IMR-90 (cell line): ENCODE measurements at regions not wholly inside any gene's neighbourhood (a gene's known extent, or its start where the extent isn't known, plus 50 kb on each side); places are given as distances from the start of the nearest gene placed in this dataset.

Source experiments
- BHLHE40 ChIP-seq: fragments of 150-350 bp; IDR thresholded peaks from 2 replicates; pipeline ENCODE4 v1.6.1; 2016; ENCODE audit warnings: mild to moderate bottlenecking, low read depth, low read length
- CEBPB ChIP-seq: IDR thresholded peaks from 2 replicates; pipeline ENCODE4 v1.6.1; 2012; ENCODE audit warnings: low read depth, low read length, improper control_type of control experiment
- CHD1 ChIP-seq: IDR thresholded peaks from 2 replicates; pipeline ENCODE4 v1.6.1; 2012; ENCODE audit warnings: low read depth, low read length, improper control_type of control experiment
- CTCF ChIP-seq: conservative IDR thresholded peaks from 2 replicates; pipeline ENCODE4 v1.5.1; 2012; ENCODE audit warnings: mild to moderate bottlenecking, low read depth, low read length, improper control_type of control experiment
- FOS ChIP-seq: fragments of 150-350 bp; IDR thresholded peaks from 2 replicates; pipeline ENCODE4 v1.6.1; 2016; ENCODE audit warnings: low read depth, low read length
- MAFK ChIP-seq: IDR thresholded peaks from 2 replicates; pipeline ENCODE4 v1.6.1; 2012; ENCODE audit warnings: low read depth, low read length, improper control_type of control experiment
- POLR2A ChIP-seq: IDR thresholded peaks from 2 replicates; pipeline ENCODE4 v1.6.1; 2012; ENCODE audit warnings: mild to moderate bottlenecking, low read depth, low read length
- RAD21 ChIP-seq: IDR thresholded peaks from 2 replicates; pipeline ENCODE4 v1.6.1; 2012; ENCODE audit warnings: low read length, improper control_type of control experiment
- RCOR1 ChIP-seq: IDR thresholded peaks from 2 replicates; pipeline ENCODE4 v1.6.1; 2012; ENCODE audit warnings: mild to moderate bottlenecking, low read length, improper control_type of control experiment; ENCODE audit not compliant: insufficient replicate concordance
- RFX5 ChIP-seq: IDR thresholded peaks from 2 replicates; pipeline ENCODE4 v1.8.0; 2012; ENCODE audit warnings: low read depth, mild to moderate bottlenecking, low read length, moderate library complexity
- TF ChIP-seq, protein P1 (sequence below): fragments of 150-350 bp; IDR thresholded peaks from 2 replicates; pipeline ENCODE4 v1.6.1; 2016; ENCODE audit warnings: low read depth, mild to moderate bottlenecking, low read length, moderate library complexity, borderline replicate concordance

DNA sequence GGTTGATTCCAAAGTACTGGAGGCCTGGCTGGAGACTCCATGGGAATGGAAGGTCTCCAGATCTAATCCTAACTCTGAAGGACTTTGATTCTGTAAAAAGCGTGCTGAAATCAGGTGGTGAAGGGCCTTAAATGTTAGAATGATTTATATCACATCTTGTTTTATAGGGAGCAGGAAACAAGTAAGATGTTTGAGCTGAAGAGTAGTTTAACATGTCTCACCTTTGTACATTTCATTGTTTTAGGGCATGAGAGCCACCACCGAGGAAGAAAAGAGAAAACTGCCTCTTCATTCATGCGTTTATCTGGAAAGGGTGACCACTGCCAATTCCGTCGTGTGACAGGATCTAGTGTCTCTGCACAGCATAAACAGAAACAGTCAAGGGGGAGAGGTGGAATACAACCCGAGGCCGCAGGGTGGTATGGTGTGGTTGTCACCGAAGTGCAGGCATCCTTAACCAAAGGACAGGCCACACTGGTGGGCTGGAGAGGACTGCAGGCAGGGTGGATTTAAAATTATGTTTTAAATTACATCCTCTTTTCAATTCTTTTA lies 445.3 kb downstream of the SLC4A3 start:
- TF ChIP-seq POLR2A (no peak), RFX5 (no peak), CHD1 (no peak), CTCF (no peak), RAD21 (no peak), CEBPB (no peak), FOS (no peak), RCOR1 (no peak), MAFK (no peak), BHLHE40 (no peak)
- TF ChIP-seq, protein P1, sequence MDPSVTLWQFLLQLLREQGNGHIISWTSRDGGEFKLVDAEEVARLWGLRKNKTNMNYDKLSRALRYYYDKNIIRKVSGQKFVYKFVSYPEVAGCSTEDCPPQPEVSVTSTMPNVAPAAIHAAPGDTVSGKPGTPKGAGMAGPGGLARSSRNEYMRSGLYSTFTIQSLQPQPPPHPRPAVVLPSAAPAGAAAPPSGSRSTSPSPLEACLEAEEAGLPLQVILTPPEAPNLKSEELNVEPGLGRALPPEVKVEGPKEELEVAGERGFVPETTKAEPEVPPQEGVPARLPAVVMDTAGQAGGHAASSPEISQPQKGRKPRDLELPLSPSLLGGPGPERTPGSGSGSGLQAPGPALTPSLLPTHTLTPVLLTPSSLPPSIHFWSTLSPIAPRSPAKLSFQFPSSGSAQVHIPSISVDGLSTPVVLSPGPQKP: no peak
